ENCODE measurements at regions not wholly inside any gene's neighbourhood (a gene's known extent, or its start where the extent isn't known, plus 50 kb on each side); places are given as distances from the start of the nearest gene placed in this dataset.

DNA sequence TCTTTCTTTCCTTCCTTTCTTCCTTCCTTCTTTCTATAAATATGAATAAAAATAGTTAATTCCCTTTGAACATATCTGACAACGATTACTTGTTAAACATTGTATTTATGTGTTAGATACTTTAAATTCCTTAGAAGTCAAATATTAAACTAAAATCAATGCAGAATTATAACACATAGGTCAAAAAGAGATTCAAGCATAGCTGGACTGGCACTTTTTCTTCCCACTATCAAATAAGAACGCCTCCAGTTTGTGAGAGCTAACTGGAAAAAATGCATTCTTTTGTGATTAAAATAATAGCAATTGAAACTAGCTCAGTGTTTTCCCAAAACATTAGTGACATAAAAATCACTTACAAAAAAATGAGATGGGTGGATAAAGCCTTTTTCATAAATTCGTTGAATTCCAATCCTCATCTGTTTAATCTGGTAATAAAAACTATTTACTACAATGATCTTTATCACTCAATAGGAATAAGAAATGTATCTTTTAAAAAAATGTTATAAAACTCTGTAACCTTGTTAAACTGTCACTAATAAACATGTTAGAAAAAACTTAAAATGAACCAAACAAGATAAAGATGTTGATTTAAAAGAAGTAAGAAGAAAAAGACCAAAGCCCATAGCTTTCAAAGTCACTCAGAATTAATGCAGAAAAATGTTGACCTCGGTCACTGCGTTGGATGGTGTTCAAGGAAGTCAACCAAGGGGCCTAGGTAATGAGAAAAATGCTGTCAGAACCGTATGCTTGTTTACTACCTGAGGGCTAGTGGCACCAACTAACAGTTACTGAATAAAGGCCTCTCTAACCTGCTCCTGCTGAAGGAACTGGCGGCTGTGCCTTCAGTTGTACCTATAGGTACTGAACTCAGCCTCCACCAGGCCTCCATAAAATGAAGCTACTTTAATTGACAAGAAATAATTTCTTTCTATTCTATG is 1039.5 kb upstream of the SLC10A2 start:
- DNase-seq, result no peak

DNA sequence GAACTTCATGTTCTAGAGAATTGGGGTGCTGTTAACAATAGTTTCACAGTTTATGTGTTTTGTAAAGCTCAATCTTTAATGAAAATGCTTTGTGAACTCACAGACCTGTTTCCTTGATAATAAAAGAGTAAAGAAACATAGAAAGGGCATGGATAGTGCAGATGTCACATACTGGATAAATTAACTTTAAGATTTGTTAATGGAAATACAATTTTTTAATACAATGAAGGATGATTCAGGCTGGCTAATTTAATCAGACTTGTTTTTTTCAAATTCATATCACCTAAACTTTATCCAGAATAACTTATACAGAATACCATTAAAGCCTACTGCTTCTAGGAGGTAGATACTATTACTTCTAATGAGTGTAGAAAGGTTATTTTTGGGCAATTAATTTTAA is 1033.5 kb upstream of the SLC10A2 start:
- DNase-seq, result no peak

DNA sequence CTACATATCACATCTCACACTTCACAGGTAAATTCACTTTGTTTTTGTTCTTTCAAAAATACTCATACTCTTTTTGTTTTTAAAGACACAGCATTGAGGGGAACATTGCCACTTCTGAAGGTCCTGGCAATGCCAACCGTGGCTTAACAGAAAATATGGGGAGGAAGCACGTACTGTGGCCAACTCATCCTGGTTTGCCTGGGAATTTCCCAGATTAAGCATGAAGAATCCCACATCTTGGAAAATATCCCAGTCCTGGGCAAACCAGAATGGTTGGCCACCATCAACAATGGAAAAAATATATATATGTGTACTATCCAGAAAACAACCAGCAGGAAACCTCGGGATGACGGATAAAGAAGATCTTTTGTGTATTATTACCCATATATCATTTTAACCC is 1032.2 kb upstream of the SLC10A2 start:
- DNase-seq, result no peak

DNA sequence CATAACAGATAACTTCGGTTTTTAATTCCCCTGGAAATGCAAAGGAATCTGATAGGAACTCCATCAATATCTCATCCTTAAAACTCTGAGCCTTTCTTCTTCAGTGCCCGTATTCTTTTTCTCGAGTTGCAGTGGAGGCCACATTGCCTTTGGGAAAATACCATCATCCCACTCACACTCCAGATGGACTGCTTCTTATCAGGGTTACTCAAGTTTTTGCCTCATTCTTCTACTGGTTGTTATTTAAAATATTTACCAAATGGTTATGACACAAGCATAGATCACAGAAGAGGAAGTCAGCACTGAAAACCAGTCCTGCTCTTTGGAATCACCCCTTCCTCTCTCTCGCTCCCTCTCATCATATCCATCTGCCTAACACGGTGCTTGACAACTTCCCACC is 1020.5 kb upstream of the SLC10A2 start:
- no peak for DNase-seq

DNA sequence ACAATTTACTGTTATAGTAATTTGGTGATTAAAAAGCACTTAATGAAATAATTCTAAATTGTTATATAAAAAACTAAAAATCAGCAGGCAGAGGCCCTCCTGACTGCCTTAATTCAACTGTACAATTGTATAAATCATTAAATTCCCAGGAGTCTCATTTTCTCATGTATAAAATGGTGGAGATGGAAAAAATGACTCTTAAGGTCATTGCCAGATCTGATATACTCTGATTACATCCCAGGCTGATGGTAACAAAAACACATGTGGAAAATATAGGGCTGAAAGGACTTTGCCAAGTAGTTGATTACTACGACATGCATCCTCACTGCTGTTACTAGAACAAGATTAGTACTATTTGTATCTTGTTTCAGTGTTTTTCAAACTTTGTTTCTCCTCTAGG is 1020.0 kb upstream of the SLC10A2 start:
- no peak for DNase-seq

DNA sequence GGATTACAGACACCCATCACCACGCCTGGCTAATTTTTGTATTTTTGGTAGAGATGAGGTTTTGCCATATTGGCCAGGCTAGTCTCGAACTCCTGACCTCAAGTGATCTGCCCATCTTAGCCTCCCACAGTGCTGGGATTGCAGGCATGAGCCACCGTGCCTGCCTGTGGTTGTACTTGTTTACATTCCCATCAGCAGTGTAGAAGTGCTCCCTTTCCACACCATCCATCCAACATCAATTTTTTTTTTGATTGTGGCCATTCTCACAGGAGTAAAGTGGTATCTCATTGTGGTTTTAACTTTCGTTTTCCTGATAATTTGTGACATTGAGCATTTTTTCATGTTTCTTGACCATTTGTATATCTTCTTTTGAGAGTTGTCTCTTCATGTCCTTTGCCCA is 1019.4 kb upstream of the SLC10A2 start:
- no peak for DNase-seq

DNA sequence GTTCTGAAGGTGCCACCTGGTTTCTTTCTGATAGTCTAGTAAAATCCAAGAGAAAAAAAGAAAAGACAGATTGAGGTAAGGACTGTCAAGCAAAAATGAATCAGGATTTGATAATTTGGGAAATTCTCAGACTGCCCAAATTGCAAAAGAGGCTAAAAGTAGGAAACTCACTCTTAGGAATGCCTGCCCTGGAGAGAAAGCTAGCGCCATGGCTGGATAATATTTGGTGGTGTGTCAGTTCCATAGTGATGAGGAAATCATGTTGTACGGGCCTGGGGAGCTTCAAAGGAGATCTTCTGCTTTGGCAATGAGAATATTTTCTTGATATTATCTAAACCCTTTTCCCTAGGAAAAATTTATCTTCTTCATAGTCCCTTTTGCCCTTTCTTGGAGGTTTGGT is 1008.1 kb upstream of the SLC10A2 start:
- DNase-seq, result no peak

DNA sequence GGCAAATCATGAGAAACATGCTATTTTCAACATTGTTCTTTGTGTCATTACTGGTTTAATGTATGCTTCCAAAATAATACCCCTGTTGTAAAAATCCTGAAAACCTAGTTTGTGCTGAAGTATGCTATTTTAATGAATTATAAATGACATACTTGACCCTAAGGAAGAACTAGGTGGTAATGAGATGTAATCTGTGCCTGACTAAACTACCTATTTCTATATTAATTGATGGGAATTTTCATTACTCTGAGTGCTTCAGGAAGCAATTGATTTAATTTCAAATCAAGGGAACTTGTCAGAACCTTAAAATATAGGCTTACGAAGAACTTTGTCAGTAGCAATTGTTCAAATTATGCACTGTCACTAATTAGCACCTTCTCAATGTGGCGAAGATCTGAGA is 1005.6 kb upstream of the SLC10A2 start:
- no peak for DNase-seq

DNA sequence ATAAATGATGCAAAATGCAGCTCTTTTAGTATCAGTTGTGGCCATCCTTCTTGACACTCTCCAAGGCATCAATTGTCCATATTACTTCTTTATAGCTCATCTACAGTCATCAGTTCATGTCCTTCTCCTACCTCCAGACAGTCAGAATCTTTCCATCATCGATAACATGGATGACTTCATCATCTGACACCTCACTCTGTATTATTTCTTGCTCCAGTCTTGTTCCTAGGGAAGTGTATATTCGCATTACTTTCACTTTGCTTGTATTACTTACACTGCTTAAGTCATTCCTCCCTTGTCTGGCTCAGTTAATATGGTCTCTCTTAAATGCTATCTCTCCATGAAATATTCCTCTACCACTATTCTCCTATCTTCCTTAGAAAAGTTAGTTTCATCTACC is 999.1 kb upstream of the SLC10A2 start:
- no peak for DNase-seq

DNA sequence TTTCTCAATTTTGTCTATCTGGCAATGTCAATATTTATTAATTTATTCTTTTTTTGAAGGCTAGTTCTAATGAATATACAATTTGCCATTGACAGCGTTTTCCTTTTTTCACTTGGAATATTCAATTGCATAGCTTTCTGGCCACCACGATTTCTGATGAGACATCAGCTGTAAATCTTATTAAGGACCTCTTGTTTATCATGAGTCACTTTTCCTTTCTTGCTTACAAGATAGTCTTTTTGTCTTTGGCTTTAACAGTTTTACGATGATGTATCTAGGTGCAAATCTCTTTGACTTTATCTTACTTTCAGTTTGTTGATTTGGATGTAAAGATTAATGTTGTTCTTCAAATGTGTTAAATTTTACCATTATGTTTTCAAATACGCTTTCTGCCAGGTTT is 991.6 kb upstream of the SLC10A2 start:
- DNase-seq, result peak in 1 of 3 experiments; percentile 14

DNA sequence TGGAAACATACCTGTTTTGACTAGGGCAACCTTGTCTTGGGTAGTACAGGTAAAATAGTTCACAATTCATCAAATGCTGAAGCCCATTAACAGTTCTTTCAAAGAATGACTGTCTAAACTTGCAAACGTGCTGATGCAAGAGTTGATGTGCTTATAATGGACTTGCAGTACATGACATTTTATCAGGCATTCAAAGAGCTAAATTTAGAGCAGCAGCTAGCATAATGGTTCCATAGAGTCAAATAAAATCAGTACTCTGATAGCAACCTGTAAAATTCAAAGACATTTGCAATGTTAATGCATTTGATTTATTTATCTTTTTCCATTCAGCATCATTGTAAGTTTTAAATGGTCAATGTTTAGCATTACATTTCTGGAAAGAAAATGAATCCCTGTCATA is 979.7 kb upstream of the SLC10A2 start:
- no peak for DNase-seq

DNA sequence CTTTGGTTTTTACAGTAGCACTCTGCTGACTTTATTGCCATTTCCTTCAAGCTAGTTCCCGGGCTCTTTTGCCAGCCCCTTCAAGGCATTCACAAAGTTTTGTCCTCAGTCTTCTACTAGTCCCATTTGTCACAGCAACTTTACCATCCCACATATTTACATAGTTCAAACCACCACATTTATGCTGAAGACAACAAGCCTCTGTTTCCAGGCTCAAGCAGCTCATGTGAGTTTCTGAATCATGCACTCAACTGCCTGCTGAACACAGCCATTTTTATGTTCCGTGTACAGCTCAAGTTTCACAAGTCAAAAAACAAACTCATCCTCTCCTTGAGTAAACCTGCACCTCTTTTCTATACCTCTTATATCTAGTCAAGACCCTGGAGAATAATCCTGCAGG is 977.0 kb upstream of the SLC10A2 start:
- DNase-seq, result no peak

DNA sequence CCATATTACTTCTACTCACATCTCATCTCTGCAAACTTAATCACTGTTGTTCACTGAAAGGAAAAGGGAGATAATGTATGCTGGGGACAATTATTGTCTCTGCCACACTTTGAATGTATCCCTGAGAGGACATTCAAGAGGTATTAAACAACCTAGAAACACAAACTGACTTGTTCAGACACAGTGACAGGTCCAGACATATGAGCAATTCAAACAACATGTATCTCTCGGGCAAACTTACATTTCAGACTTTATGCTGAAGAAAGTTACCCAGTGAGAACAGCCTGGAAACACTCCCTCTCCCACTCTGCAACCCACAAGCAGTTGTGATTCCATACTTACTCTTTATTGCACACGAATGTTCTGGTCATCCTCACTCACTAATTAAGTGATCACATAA is 968.7 kb upstream of the SLC10A2 start:
- no peak for DNase-seq

DNA sequence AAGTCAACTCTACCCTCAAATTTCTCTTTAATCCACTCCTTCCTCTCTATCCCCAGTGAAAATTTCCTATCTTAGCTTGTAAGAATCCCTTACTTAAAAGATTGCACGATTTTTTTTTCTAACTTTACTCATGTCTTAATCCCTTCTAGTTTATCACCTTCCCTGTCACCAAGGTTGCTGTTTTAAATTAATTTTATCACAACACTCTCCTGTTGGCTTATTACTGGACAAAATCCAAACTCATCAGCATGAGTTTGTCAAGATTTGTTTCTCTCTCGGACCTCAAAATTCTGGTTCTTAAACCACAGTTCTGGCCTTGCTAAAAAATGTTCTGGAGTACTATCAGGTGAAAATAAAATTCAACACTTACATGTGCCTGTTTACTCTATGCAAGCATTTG is 959.1 kb upstream of the SLC10A2 start:
- DNase-seq, result no peak

DNA sequence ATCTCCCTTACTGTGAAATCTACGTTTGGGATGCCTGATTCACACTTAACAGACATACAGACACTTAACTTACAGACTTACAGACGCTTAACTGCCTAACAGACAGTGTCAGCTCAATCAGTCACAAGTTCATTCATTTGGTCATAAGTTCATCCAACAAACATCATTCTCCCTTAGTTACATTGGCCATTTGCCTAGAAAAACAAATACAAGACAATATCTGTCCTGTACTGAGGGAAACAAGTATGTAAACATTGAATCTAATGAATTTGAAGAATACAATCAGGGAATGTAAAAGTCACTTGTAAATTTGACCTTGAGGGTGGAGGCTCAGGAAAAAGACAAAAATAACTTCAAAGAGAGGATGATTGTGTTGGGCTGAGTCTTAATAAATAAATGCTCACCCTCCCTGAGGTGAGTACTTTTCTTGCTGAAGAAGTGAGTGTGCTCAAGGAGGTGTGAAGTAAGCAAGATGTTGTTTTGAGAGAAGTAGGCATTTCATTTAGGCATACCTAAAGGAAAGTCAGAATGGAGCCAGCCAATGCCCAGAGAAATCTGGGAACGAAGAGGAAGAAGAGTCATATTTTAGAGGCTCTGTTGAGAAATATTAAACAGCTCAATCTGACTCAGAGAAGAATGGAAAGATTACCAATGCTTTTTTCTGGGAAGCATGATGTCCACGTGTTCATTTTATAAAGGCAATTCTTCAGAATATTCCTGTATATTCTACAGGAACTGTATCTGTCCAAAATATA is 958.4 kb upstream of the SLC10A2 start:
- no peak for DNase-seq

DNA sequence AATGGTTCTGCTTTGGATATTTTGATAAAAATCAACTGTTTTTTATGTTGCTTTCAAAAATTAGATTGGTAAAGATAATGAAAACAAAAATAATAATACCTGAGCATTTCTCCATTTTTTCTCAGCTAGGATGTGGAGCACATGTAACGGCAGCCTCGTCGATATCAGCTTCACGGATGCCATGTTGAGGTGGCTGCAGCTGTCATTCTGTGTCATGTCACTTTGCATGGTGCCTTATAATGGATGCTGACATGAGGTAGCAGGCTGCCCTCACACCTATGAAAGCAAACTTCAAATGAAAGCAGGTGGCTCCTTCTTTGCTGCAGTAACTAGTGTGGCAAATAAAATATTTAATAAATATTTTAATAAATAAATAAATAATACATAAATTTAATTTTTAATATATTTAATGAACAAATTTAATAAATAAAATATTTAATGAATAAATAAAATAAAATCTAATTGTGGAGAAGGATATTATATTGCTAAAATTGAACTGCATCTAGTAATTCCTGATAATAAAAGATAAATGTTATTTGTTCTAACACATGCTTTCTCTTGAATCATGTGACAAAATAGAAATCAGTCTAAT is 955.7 kb upstream of the SLC10A2 start:
- no peak for DNase-seq

DNA sequence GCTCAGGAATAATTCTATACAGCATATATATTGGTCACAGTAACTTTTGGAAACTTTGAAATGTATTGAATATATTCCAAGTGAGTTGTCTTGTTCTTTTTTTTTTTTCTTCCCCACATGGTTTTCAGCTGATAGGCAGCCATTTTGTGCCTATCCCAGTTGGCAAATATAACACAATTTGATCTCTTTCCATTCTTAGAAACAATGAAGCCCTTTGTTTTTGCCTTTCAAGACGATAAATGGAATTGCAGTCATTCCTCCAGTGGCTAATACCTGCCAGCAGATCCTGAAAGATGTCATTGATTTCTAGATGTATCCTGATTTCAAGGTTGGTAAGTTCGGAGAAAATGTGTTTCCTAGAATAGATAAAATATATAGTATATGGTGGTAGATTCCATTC is 951.1 kb upstream of the SLC10A2 start:
- DNase-seq, result no peak

DNA sequence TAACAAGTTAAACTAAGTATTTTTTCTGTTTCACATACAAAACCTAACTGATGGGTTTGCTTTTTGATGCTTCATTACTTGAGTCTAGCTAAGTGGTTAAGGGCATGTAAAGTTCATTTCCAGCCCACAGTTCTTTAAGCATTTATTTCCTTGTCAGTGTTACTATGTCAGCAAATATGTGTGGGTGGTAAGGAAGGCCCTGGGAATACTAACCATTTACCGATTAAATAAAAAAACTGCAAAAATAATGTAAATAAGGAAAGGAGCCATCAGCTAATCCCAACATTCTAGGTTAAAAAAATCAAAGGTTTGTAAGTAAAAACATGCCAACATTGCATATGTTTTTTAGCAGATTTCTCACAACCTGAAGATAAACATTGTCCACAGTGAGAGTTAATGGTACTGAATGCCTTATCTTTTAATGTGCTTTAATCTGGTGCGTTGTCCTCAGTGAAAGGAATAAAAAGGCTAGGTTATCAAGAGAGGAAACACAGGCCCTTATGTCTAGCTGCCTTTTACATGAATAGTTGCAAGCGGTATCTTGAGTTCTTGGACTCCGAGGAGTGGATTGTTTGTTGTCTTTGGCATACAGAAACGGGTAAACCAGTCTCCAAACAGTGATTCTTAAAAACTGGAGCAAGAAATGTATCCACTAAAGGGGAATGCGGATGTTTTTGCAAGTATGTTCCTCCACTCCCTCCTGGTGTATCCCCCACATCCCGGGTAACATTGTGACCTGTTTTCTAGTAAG is 949.6 kb upstream of the SLC10A2 start:
- DNase-seq, result no peak

DNA sequence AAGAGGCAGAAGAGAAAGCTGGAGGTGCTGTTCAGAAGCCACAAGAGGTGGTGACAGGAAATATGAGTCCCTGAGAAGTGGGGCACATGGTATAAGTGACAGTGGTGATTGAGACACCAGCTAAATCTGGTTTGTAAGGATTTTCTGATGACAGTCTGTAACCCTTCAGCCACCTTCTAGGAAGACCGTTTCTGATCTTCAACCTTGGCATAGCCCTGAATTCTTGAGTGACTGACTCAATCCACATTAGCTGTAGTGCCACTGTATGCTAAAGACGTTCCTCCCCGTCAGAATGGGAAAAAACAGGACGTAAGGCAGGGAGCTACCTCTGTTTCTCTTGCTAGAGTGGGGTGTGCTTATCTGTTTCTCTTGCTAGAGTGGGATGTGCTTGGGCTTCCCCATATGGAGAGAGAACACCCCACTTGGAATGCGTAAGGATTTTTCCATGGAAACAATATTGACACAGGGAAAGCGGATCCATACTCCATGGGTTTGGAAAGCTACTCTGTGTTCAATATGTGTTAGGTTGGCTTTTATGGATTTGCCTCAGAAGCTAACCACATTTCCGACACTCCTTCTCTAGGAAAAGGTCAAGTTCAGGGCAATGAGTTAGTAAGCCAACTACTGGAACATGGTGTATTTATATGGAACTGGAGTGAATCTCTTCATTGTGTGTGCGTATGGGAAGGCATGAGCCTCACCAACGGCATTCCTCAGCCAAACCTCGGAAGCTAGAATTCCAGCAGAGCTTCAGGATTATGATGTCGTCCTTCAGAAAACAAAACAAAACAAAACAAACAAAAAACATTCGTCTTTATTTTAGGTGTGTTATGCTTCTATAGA is 948.8 kb upstream of the SLC10A2 start:
- no peak for DNase-seq

DNA sequence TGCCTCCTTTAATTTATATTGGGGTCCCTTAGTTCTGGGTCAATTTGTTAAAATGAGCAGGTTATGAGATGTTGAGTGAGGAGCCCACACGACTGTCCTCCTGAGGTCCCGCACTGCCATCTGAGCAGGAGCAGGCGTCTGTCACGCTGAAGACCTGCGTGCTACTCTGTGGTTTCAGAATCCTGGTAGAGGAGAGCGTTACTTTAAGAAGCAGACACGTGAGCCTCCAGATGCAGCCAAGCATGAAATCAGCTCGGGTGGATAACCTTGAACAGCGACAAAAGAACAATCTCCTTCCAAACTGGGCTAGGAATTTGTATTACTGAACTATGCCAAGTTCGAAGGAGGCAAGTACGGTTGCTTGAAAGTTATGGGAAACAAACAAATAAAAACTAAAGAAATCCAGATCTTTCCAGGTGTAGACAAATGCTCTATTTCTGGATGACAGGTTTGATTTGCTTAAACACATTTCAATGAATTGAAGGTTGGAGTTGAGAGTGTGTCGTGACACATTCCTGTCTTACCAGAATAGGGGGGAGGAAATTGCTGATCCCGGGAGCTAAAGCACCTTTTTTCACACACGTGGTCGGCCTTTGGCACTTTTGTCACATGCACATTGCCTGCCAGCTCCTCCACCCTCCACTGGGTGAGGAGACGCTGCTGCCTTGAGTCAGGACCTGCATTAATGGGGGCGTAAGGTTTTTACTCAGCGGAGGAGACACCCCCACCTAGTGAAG is 945.5 kb upstream of the SLC10A2 start:
- peak in 1 of 3 experiments; percentile 87 for DNase-seq

Measured in NCI-H1417 (cell line).